Ramos (cell line): ENCODE measurements at regions not wholly inside any gene's neighbourhood (a gene's known extent, or its start where the extent isn't known, plus 50 kb on each side); places are given as distances from the start of the nearest gene placed in this dataset.
"Not testable (repeated sequence)": the region's sequence is repeated elsewhere in the genome, so short reads cannot be mapped to it uniquely, and the experiment has no call there.

ENCODE experiments used
- in situ Hi-C: fragments of 300-500 bp; cut with MboI; formaldehyde crosslinking; loops from one replicate; pipeline ENCODE4 v1.14.3; 2022; ENCODE audit warnings: low sequenced_read_pairs; ENCODE audit not compliant: unreplicated experiment

DNA sequence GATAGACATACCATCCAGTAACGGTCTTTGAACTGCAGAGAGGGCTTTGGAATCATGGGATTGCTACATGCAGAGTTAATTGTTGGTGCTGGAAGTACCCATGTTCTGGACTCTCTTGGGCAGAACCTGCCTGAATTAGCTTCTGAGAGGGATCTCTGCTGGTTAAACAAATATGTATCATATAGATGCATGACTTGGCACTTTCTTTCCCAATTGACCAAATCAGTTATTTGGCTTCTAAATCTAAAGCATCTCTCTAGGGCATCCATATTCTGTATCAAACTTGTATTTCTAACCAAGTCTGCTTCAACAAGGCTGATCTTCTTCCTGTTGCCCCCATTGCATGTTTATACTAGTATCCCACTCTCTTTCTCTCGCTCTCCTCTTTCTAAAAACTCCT is 336.7 kb upstream of the CELF4 start:
- in situ Hi-C loops: no loop called here

DNA sequence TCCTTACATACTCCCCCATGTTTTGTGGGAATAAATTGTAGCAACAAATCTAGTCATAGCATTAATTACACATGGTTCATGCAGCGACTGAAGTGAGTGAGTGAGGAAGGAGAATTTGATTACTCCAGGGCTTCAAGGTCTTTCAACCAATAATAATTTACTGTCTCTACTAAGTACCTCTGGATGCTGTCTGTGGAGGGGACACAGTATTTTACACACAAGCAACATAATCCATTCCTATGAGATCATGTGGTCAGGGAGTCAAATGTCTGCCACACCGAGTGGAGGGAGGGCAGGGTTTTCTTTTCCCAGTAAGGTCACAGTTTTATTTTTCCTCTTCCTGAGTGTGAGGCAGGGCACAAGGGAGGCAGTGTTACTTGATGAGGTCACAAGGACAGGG is 334.7 kb upstream of the CELF4 start:
- in situ Hi-C loops: no loop called here

DNA sequence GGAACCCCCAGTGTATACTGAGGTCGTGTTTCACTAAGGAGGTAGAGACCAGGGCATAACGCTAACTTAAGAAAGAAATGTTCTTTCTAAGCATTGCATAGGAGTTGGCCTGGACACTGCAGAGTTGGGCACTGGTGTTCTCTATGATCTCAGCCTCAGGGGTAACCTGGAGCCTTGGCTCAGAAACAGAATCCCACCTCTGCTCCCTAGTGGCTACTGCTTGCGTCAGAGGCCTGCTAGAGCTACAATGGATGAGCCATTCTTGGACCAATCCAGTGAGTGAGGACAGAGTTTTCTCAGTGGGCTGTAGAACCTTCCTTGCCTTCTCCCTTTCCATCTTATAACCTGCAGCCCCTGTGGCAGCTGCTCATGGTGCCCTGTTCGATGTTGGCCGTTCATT is 324.4 kb upstream of the CELF4 start:
- in situ Hi-C loops: no loop called here

GRCh38 chr18:37874721-37875120 is 309.1 kb upstream of the CELF4 start:
- in situ Hi-C loops: no loop called here

DNA sequence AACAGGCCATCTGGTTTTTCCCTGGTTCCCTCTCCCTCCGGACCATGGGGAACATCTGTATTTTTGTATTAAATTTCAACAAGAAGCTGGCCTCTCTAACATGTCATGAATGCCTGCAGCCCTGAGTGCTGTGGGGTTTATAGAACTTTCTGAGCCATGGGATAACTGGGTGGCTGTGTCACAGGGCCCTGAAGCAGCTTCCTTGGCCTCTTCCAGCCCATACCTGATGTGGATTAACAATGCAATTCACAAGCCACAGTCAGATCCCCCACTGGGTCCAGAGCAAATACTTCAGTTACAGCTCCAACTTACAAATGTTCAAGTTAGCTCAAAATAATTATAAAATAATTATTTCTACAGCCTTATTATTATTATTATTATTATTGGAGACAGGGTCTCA is 307.8 kb upstream of the CELF4 start:
- in situ Hi-C loops: no loop called here

DNA sequence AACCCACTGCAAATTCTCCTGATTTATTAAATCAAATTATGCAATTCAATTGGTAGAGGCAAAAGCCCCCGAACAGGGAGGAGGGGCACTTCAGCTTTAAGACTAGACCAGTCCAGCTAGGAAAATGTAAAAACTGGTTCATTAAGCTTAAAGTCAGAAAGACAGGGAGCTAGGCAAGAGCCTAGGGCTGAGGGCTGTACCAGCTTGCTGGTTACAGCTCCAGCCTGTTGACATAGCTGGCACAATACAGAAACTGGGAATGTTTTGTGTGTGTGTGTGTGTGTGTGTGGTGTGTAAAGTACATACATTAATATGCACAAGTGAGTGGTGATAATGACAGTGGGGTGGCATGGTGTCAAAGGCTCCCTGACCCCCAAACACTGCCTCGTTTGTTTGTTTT is 307.0 kb upstream of the CELF4 start:
- in situ Hi-C loops: no loop called here

- in situ Hi-C loops: no loop called here
Observed at GRCh38 chr18:37871561-37871960, 306.0 kb upstream of the CELF4 start.

DNA sequence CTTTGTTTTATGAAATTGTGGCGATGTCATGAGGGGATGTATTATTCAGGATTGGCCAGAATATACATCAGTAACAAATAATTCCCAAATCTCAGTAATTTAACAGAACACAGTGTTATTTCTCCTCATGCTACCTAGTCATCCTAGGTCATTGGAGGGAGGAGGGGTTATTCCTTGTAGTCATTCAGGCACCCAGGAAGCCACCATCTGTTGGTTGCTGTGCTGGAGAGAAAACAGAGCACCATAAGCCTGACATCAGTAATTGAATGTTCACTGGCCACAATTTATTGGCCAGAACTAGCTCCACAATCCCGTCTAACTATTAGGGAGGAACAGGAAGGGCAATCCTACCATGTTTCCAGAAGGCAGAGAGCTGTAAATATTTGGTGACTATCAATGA is 303.5 kb upstream of the CELF4 start:
- in situ Hi-C loops: no loop called here

DNA sequence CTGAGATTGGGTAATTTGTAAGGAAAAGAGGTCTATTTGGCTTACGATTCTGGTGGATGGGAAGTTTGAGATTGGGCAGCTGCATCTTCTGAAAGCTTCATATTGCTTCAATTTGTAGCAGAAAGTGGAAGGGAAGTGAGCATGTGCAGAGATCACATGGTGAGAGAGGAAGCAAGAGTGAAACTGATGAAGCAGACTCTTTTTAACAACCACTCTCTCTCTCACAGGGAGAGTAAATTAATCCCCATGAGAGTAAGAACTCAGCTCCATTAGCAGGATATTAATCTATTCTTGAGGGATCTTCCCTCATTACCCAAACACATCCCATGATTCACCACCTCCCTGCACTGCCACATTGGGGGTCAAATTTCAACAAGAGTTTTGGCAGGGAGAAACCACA is 298.5 kb upstream of the CELF4 start:
- in situ Hi-C loops: no loop called here

- in situ Hi-C loops: no loop called here
Observed at GRCh38 chr18:37861981-37862380, 296.4 kb upstream of the CELF4 start.

- in situ Hi-C loops: no loop called here
Observed at GRCh38 chr18:37854396-37854795, 288.8 kb upstream of the CELF4 start.

- in situ Hi-C loops: no loop called here
Observed at GRCh38 chr18:37853706-37854105, 288.1 kb upstream of the CELF4 start.

GRCh38 chr18:37852464-37852863 is 286.9 kb upstream of the CELF4 start:
- in situ Hi-C loops: no loop called here

GRCh38 chr18:37847544-37847943 is 281.9 kb upstream of the CELF4 start:
- in situ Hi-C loops: no loop called here

GRCh38 chr18:37846996-37847395 is 281.4 kb upstream of the CELF4 start:
- in situ Hi-C loops: no loop called here

- in situ Hi-C loops: no loop called here
Observed at GRCh38 chr18:37845498-37845897, 279.9 kb upstream of the CELF4 start.

- in situ Hi-C loops: no loop called here
Observed at GRCh38 chr18:37844209-37844970, 278.8 kb upstream of the CELF4 start.

DNA sequence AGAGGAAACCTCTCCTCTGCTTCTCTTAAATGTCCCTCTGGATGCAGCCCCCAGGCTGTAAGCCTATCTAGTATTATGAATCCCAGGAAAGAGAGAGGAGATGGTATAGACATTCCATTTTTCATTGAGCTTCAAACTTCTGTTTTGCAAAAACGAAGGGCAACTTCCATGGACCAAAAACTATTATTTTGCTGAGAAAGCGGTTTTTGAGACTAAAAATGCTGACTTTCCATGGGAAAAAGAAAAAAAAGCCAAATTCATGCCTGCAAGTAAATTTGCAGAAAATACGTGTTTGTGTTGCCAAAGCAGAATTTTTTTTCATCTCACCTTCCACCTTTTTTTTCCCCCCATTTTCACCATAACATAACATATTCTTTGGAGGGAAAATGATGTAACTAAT is 272.5 kb upstream of the CELF4 start:
- in situ Hi-C loops: no loop called here

DNA sequence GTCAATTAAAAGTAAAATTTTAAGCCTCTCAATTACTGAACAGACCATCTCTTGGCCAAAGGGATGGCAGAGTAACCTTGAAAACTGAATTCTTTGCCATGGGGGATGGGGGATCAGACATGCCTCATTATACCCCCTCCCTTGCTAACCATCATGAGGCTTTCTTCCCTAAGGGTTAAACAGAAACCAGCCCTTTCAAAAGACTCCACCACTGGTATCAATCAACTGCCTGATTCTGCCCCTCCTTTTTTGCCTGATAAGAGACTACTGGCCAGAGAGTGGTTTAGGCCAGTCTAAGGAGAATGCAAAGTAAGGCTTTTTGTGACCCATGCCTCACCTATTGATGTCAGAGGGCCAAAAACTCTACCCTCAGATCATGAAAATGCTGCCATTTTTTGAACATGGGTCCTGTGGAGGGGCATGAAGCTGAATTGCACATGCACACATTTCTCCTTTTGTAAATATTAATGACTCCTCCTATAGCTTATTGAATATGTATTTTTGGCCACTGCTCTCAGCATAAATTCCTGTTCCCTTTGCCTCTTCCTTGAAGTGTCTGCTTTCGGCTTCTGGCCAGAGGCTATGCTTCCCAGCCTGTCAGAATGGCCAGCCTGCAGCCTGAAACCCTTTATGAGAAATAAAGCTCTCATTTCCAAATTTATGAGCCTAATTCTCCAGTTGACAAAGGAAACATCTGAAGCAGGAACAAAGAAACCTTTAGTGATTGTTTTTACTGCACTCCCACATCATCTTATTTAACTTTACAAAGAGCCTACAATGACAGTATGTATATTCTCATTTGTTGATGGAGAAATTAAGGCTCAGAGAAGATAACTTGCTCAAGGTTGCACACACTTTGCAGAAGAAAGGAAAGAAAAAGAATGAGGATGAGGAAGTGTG is 270.7 kb upstream of the CELF4 start:
- in situ Hi-C loops: no loop called here

- in situ Hi-C loops: not testable (repeated sequence)
Observed at GRCh38 chr18:37832010-37832695, 266.6 kb upstream of the CELF4 start.

DNA sequence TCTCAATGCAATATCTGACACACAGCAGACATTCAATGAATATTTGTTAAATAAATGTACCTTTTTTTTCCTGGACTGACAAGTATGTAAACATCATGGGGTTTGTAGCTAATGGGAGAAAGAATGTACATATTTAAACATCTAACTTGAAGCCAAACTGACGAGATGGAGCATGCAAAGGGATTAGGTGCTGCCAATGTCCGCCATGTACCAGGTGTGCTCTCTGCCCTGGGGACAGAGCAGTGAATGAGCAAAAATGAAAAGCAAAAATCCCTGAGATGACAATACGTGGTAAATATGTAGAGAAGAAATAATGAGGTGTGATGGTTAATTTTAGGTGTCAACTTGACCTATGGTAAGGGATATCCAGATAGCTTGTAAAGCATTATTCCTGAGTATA is 247.4 kb upstream of the CELF4 start:
- in situ Hi-C loops: no loop called here
